Coronary artery (tissue), 2 donors: ENCODE measurements at regions not wholly inside any gene's neighbourhood (a gene's known extent, or its start where the extent isn't known, plus 50 kb on each side); places are given as distances from the start of the nearest gene placed in this dataset.

Experiments used
- DNase-seq: peaks from one replicate; pipeline ENCODE4 v3.0.0-alpha.2; 2017; ENCODE audit warnings: low spot score
- H3K27ac ChIP-seq, 2 donors: fragments of 200-600 bp; sonication (generic); one replicate each; pipeline ENCODE4 v1.5.1; 2016 to 2019
- H3K4me3 ChIP-seq: fragments of 200-600 bp; sonication (generic); 2 replicates; pipeline ENCODE4 v1.5.1; 2016; ENCODE audit warnings: mild to moderate bottlenecking, moderate library complexity
- TF ChIP-seq, protein P1 (sequence below): fragments of 200-600 bp; sonication (generic); IDR thresholded peaks from one replicate; pipeline ENCODE4 v1.5.1; 2019; ENCODE audit warnings: antibody characterized with exemption

- TF ChIP-seq, protein P1, sequence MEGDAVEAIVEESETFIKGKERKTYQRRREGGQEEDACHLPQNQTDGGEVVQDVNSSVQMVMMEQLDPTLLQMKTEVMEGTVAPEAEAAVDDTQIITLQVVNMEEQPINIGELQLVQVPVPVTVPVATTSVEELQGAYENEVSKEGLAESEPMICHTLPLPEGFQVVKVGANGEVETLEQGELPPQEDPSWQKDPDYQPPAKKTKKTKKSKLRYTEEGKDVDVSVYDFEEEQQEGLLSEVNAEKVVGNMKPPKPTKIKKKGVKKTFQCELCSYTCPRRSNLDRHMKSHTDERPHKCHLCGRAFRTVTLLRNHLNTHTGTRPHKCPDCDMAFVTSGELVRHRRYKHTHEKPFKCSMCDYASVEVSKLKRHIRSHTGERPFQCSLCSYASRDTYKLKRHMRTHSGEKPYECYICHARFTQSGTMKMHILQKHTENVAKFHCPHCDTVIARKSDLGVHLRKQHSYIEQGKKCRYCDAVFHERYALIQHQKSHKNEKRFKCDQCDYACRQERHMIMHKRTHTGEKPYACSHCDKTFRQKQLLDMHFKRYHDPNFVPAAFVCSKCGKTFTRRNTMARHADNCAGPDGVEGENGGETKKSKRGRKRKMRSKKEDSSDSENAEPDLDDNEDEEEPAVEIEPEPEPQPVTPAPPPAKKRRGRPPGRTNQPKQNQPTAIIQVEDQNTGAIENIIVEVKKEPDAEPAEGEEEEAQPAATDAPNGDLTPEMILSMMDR, result no peak
- peak; percentile 17 for DNase-seq
- no peak overlapping the region for H3K27ac ChIP-seq
- no peak overlapping the region for H3K4me3 ChIP-seq
Measured at GRCh38 chr15:66942649-66943390, 122.6 kb upstream of the SMAD3 start.

GRCh38 chr15:66943456-66944095, 121.8 kb upstream of the SMAD3 start:
- peak; percentile 62 for DNase-seq

DNA sequence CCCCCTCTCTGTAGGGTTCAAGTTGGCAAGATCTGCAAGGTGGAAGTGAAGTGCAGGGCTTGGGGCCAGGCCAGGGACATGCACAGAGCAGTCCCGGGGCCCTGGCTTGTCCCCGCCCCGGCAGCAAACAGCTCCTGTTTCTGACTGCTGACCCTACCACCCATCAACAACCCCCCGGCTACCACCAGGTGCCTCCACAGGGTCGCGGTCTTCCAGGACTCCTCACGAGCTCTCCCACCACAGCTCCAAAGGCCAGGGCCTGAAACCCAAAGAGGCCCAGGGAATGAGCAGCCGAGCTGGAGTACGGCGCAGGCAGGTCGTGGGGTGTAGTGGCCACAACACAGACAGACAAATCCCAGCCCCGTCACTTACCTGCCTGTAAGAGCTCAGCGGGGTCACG, 121.3 kb upstream of the SMAD3 start:
- H3K27ac ChIP-seq, result no peak overlapping the region
- H3K4me3 ChIP-seq, result no peak overlapping the region
- peak; percentile 49 for DNase-seq
- TF ChIP-seq, protein P1, result no peak

More at GRCh38 chr15:66943456-66944095, 121.8 kb upstream of the SMAD3 start:
- TF ChIP-seq, protein P1, result no peak
- H3K27ac ChIP-seq, result no peak overlapping the region
- no peak overlapping the region for H3K4me3 ChIP-seq

DNA sequence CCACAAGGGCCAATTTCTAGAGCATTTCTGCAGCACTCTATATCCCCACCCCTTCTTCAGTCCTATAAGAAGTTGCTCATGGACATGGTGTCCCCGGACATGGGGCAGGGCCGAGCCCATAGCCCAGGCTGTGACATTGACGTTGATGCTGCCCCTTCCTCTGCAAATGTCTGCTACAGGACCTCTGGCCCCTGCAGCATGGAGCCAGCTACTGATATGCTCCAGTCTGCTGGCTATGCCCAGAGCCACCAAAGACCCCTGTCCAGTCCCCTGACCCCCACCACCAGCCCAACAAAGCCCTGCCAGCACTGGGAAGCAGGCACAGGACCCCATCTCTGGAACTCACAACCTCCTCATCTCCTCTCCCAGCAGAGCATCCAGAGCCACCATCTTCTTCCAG, 120.1 kb upstream of the SMAD3 start:
- no peak overlapping the region for H3K4me3 ChIP-seq
- no peak for DNase-seq
- no peak overlapping the region for H3K27ac ChIP-seq
- TF ChIP-seq, protein P1, result no peak

DNA sequence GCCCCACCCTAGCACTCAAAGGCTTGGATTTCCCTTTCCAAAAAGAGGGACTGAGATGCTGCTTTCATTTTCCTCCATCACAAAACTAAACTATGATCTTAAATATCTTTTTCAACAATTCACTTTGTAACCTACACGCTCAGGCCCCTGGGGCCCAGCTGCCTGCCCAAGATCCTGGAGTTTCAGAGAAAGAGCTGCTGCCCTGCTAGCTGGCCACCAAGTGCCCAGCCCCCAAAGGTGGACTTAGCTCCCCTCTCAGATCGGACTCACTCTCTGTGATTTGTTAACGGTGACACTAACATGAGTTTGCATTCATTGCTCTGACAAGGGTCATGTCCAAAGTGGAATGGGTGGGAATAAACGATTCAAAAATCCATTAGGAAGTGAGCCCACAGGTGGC, 119.6 kb upstream of the SMAD3 start:
- TF ChIP-seq, protein P1, result no peak
- no peak overlapping the region for H3K4me3 ChIP-seq
- H3K27ac ChIP-seq, result no peak overlapping the region
- DNase-seq, result no peak

DNA sequence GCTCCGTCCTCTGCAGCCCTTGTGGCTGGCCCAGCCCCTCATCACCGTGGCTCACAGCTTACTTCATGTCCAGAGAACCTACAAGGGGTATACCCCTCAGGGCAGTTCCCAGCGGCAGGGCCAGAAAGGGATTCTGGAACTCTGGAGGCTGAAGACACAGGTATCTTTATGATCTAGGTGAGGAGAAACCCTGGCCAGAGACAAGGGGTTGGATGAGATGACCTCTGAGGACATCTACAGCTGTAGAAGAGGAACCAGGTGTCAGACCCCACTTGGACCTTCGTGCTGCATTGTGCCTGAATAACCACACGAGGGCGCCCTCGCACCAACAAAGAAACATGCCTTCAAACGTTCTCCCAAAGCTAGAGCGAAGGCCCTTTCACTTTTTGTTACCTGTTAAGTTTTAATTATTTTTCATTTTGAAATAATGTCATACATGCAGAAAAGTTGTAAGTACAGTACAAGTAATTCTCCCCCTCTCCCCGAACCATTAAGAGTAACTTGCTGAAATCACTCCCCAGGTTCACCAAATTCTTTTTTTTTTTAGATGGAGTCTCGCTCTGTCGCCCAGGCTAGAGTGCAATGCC, 118.7 kb upstream of the SMAD3 start:
- no peak overlapping the region for H3K27ac ChIP-seq
- H3K4me3 ChIP-seq, result no peak overlapping the region
- no peak for DNase-seq
- TF ChIP-seq, protein P1, result peak; percentile 74
